Body of pancreas (tissue), 4 donors: ENCODE measurements at regions not wholly inside any gene's neighbourhood (a gene's known extent, or its start where the extent isn't known, plus 50 kb on each side); places are given as distances from the start of the nearest gene placed in this dataset.
A peak's percentile ranks its signal among the peaks of the same experiment; 100 is the strongest.

Experiments
- ATAC-seq: fragments of 150-250 bp; one replicate; pipeline ENCODE4 v1.9.1; 2016
- DNase-seq, 4 donors: peaks; one replicate each; pipeline ENCODE4 v3.0.0-alpha.2; 2019
- H3K27ac ChIP-seq, 4 donors: fragments of 200-600 bp; sonication (generic); 1 replicate in 3 of 4; 2 replicates in 1 of 4; pipeline versions ENCODE4 v1.5.1 to v1.6.1; 2016 to 2019; ENCODE audit warnings: mild to moderate bottlenecking in 1 of 4, mixed read lengths in 1 of 4, moderate library complexity in 1 of 4
- H3K27me3 ChIP-seq, 2 donors: fragments of 200-600 bp; sonication (generic); one replicate each; pipeline ENCODE4 v1.6.0; 2016; ENCODE audit warnings: mild to moderate bottlenecking in 1 of 2
- H3K36me3 ChIP-seq, 2 donors: fragments of 200-600 bp; sonication (generic); replicated peaks in 1 of 2; 2 replicates each; pipeline ENCODE4 v1.5.1; 2016; ENCODE audit warnings: low read depth in 2 of 2; ENCODE audit not compliant: insufficient read depth in 1 of 2
- H3K4me1 ChIP-seq: fragments of 200-600 bp; sonication (generic); one replicate; pipeline ENCODE4 v1.6.0; 2016
- H3K4me3 ChIP-seq, 2 donors: fragments of 200-600 bp; sonication (generic); 1 replicate in 1 of 2; 2 replicates in 1 of 2; pipeline ENCODE4 v1.5.1; 2016 to 2019
- H3K9me3 ChIP-seq, 3 donors: fragments of 200-600 bp; sonication (generic); 1 replicate in 2 of 3; 2 replicates in 1 of 3; pipeline ENCODE4 v1.5.1; 2016
- CTCF ChIP-seq, 7 experiments: fragments of 450-650 bp in 4 of 7; fragments of 200-600 bp in 3 of 7; sonication (generic) in 3 of 7; IDR thresholded peaks; one replicate each; pipeline ENCODE4 v1.5.1; 2016 to 2019; ENCODE audit warnings: antibody characterized with exemption in 7 of 7
- POLR2A ChIP-seq, 3 donors: fragments of 450-650 bp; IDR thresholded peaks; one replicate each; pipeline ENCODE4 v1.6.1; 2016; ENCODE audit warnings: antibody characterized with exemption in 3 of 3, mild to moderate bottlenecking in 2 of 3
- WGBS, 2 donors: methylation state at CpG; one replicate each; pipeline ENCODE4 v1.1.5; 2017; 5-methylcytosine and 5-hydroxymethylcytosine counted together
- intact Hi-C: fragments of 100-400 bp; cut with DNase I; formaldehyde crosslinking; loops from one replicate; pipeline ENCODE4 v1.15.1; 2023

- intact Hi-C loops: no loop called here
- no peak overlapping the region for H3K27ac ChIP-seq
- no peaks in the 10 kb centered on the region for H3K36me3 ChIP-seq
- no peak overlapping the region for H3K4me3 ChIP-seq
- H3K27me3 ChIP-seq: peaks cover 0 to 2% of the 10 kb centered on the region in 2 donors
- WGBS, 2 donors: 43 to 50% methylated on average over 5 of the region's 5 CpGs
- ATAC-seq (no peak), DNase-seq (no peak)
- H3K4me1 ChIP-seq: no peaks in the 10 kb centered on the region
- TF ChIP-seq POLR2A (IDR thresholded peaks at IDR 0.05): no peak
- TF ChIP-seq CTCF (IDR thresholded peaks at IDR 0.05): no peak
- H3K9me3 ChIP-seq: no peaks in the 10 kb centered on the region
Observed at GRCh38 chr1:4219826-4220225, 319.8 kb upstream of the C1orf174 start.

DNA sequence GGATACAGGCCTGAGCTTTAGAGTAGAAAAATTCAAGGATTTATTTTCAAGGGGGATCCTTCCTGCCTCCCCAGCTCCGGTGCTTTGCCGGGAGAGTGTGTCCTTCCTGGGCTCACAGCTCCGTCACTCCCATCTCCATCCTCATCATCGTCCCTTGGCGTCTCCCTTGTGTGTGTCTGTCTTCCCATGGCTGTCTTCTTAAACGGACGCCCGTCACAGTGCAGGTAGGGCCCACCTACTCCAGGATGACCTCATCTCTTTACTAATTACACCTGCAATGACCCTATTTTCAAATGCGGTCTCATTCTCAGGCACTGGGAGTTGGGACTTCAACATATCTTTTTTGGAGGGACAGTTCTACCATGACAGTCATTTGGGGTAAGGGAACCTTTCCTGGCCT, 320.3 kb upstream of the C1orf174 start:
- H3K4me3 ChIP-seq: no peak overlapping the region
- no peak for ATAC-seq
- H3K27me3 ChIP-seq: peaks cover 0 to 2% of the 10 kb centered on the region in 2 donors
- no peak for TF ChIP-seq CTCF (IDR thresholded peaks at IDR 0.05)
- TF ChIP-seq POLR2A (IDR thresholded peaks at IDR 0.05): no peak
- 52 to 62% methylated on average over 9 of the region's 9 CpGs for WGBS, 2 donors
- intact Hi-C loops: no loop called here
- DNase-seq: no peak
- no peaks in the 10 kb centered on the region for H3K9me3 ChIP-seq
- H3K27ac ChIP-seq: no peak overlapping the region
- H3K4me1 ChIP-seq: no peaks in the 10 kb centered on the region
- no peaks in the 10 kb centered on the region for H3K36me3 ChIP-seq

DNA sequence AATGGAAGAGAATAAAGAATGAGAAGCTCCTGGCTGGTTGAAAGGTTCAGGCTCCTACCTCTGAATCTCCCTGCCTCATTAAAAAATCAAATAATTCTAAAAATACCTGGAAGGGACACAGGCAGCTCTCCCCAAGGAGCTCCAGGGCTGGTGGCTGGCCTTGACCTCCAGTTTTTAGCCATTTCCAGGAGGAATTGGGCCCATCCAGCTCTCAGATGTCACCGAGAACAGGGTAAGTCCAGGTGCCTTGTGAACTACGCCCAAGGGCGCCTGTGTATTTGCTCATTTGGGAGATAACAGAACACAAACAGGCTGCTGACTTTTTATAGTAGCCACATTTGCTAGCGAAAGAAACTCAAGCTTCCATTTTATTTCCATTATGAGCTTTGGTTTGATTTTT, 321.0 kb upstream of the C1orf174 start:
- no peaks in the 10 kb centered on the region for H3K36me3 ChIP-seq
- H3K4me1 ChIP-seq: no peaks in the 10 kb centered on the region
- no peaks in the 10 kb centered on the region for H3K9me3 ChIP-seq
- intact Hi-C loops: no loop called here
- 35 to 44% methylated on average over 4 of the region's 4 CpGs for WGBS, 2 donors
- ATAC-seq (no peak), DNase-seq (no peak)
- H3K4me3 ChIP-seq: no peak overlapping the region
- H3K27ac ChIP-seq: no peak overlapping the region
- peaks cover 0 to 2% of the 10 kb centered on the region in 2 donors for H3K27me3 ChIP-seq
- TF ChIP-seq POLR2A (IDR thresholded peaks at IDR 0.05): no peak
- TF ChIP-seq CTCF (IDR thresholded peaks at IDR 0.05): no peak

DNA sequence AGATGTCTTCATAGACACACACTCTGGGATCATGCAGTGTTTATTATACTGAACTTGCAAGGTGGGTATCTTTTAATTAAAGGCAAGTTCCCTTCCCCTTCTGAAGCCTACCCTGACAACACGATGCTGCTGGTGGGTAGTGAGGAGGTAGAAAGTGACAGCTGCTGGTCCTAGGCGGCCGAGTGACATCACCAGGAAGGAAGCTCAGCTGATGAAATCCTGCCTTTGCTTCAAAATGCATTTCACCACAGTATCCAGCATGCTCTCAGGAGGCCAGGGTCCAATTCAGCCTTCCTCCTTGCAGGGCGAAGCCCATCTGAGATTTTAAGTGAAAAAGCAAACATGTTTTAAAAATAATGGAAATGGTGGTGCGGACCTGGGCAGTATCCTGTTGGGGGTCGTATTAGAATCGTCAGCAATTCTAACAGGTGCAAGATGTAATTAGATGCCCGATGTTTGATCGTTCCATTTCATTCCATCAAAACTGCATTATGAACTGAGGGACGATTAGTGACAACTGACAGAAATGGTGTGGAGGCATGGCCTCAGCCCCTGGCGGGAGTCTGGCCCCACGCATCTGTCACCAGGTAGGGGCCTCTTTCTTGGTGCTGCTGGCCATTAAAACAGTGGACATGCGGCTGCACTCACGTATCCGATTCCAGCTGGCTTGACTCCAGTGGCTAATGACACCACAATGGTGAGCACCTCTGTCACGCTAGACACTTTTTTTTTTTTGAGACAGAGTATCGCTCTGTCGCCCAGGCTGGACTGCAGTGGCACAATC, 324.8 kb upstream of the C1orf174 start:
- H3K27ac ChIP-seq: no peak overlapping the region
- intact Hi-C loops: no loop called here
- TF ChIP-seq POLR2A (IDR thresholded peaks at IDR 0.05) (no peak), CTCF (IDR thresholded peaks at IDR 0.05) (no peak)
- H3K36me3 ChIP-seq: no peaks in the 10 kb centered on the region
- no peaks in the 10 kb centered on the region for H3K9me3 ChIP-seq
- no peaks in the 10 kb centered on the region for H3K4me1 ChIP-seq
- DNase-seq: peak in 2 of 4 donors; percentile 3 to 11
- H3K4me3 ChIP-seq: no peak overlapping the region
- WGBS, 2 donors: 65 to 67% methylated on average over 18 of the region's 18 CpGs
- peaks cover 0 to 2% of the 10 kb centered on the region in 2 donors for H3K27me3 ChIP-seq
- no peak for ATAC-seq

- Histone ChIP-seq H3K4me3 (no peak overlapping the region), H3K27me3 (no peaks in the 10 kb centered on the region), H3K27ac (no peak overlapping the region), H3K4me1 (no peaks in the 10 kb centered on the region), H3K36me3 (no peaks in the 10 kb centered on the region), H3K9me3 (no peaks in the 10 kb centered on the region)
- no peak for ATAC-seq
- 55 to 70% methylated on average over 15 of the region's 15 CpGs for WGBS, 2 donors
- intact Hi-C loops: no loop called here
- no peak for DNase-seq
- TF ChIP-seq CTCF (IDR thresholded peaks at IDR 0.05) (no peak), POLR2A (IDR thresholded peaks at IDR 0.05) (no peak)
Observed at GRCh38 chr1:4227986-4228385, 327.9 kb upstream of the C1orf174 start.
